GM23248 (cell line): ENCODE measurements at regions not wholly inside any gene's neighbourhood (a gene's known extent, or its start where the extent isn't known, plus 50 kb on each side); places are given as distances from the start of the nearest gene placed in this dataset.

Experiments
- DNase-seq: peaks from one replicate; pipeline ENCODE4 v3.0.0-alpha.2; 2015
- H2AFZ ChIP-seq: fragments of 200-600 bp; sonication (generic); 2 replicates; pipeline ENCODE4 v1.6.1; 2016; ENCODE audit warnings: antibody characterized with exemption
- H3F3A ChIP-seq: fragments of 200-600 bp; sonication (generic); 2 replicates; pipeline ENCODE4 v1.6.1; 2016; ENCODE audit warnings: mild to moderate bottlenecking, antibody characterized with exemption, mixed run types; ENCODE audit not compliant: insufficient read depth
- H3K27ac ChIP-seq: fragments of 200-600 bp; sonication (generic); 2 replicates; pipeline ENCODE4 v1.5.1; 2016; ENCODE audit warnings: mild to moderate bottlenecking
- H3K27me3 ChIP-seq: fragments of 200-600 bp; sonication (generic); replicated peaks from 2 replicates; pipeline ENCODE4 v1.6.1; 2016; ENCODE audit warnings: mild to moderate bottlenecking; ENCODE audit not compliant: insufficient read depth
- H3K36me3 ChIP-seq: fragments of 200-600 bp; sonication (generic); 2 replicates; pipeline ENCODE4 v1.6.1; 2016; ENCODE audit warnings: low read depth, mild to moderate bottlenecking
- H3K4me1 ChIP-seq: fragments of 200-600 bp; sonication (generic); 2 replicates; pipeline ENCODE4 v1.6.1; 2016; ENCODE audit warnings: mild to moderate bottlenecking; ENCODE audit not compliant: insufficient read depth
- H3K4me2 ChIP-seq: fragments of 200-600 bp; sonication (generic); one replicate; pipeline ENCODE4 v1.6.1; 2016; ENCODE audit warnings: mild to moderate bottlenecking; ENCODE audit not compliant: unreplicated experiment
- H3K4me3 ChIP-seq: fragments of 200-600 bp; sonication (generic); 2 replicates; pipeline ENCODE4 v1.5.1; 2016; ENCODE audit warnings: mild to moderate bottlenecking
- H3K79me2 ChIP-seq: fragments of 200-600 bp; sonication (generic); 2 replicates; pipeline ENCODE4 v1.6.1; 2016; ENCODE audit warnings: mild to moderate bottlenecking; ENCODE audit not compliant: insufficient read depth
- H3K9ac ChIP-seq: fragments of 200-600 bp; sonication (generic); 2 replicates; pipeline ENCODE4 v1.6.1; 2016; ENCODE audit warnings: mild to moderate bottlenecking
- H3K9me2 ChIP-seq: fragments of 200-600 bp; sonication (generic); 2 replicates; pipeline ENCODE4 v1.6.1; 2016; ENCODE audit warnings: mixed run types, mild to moderate bottlenecking, moderate library complexity; ENCODE audit not compliant: insufficient read depth
- H3K9me3 ChIP-seq: fragments of 200-600 bp; sonication (generic); one replicate; pipeline ENCODE4 v1.6.1; 2017; ENCODE audit warnings: low read depth
- H4K20me1 ChIP-seq: fragments of 200-600 bp; sonication (generic); 2 replicates; pipeline ENCODE4 v1.6.0; 2016; ENCODE audit not compliant: insufficient read depth
- EZH2 ChIP-seq: fragments of 200-600 bp; sonication (generic); IDR thresholded peaks from 2 replicates; pipeline ENCODE4 v1.6.1; 2018; ENCODE audit warnings: antibody characterized with exemption, mild to moderate bottlenecking; ENCODE audit not compliant: insufficient read depth, poor library complexity, severe bottlenecking
- EZH2phosphoT487 ChIP-seq: fragments of 200-600 bp; sonication (generic); IDR thresholded peaks from 2 replicates; pipeline ENCODE4 v1.6.1; 2018; ENCODE audit warnings: antibody characterized with exemption, moderate library complexity, mild to moderate bottlenecking, low read depth; ENCODE audit not compliant: insufficient read depth
- WGBS, 2 experiments: methylation state at CpG; one replicate each; pipeline ENCODE4 v1.1.6; 2015 to 2017; ENCODE audit warnings: low lambda C conversion rate in 2 of 2, low coverage in 1 of 2; ENCODE audit errors: missing lambda C conversion rate in 2 of 2; 5-methylcytosine and 5-hydroxymethylcytosine counted together
- in situ Hi-C: fragments of 300-500 bp; cut with MboI; formaldehyde crosslinking; loops from 2 replicates; pipeline ENCODE4 v1.15.0; 2020

- in situ Hi-C loops = no loop called here
- no peak for DNase-seq
- H3K9ac ChIP-seq = no peak overlapping the region
These were observed 1312.8 kb upstream of the ZEB2 start for GRCh38 chr2:145832681-145833080.

GRCh38 chr2:145829931-145830330, 1310.0 kb upstream of the ZEB2 start:
- no peaks in the 10 kb centered on the region for H4K20me1 ChIP-seq
- no peak overlapping the region for H2AFZ ChIP-seq
- no peak overlapping the region for H3K4me2 ChIP-seq
- H3K4me3 ChIP-seq = no peak overlapping the region
- no peak for TF ChIP-seq EZH2phosphoT487
- TF ChIP-seq EZH2 = no peak
- H3K9me2 ChIP-seq = no peaks in the 10 kb centered on the region; the same call in 1 of the 2 replicates
- H3K79me2 ChIP-seq = no peaks in the 10 kb centered on the region
- no peaks in the 10 kb centered on the region for H3K4me1 ChIP-seq
- no peaks in the 10 kb centered on the region for H3K9me3 ChIP-seq
- no peak for DNase-seq
- in situ Hi-C loops = no loop called here
- H3K27ac ChIP-seq = no peak overlapping the region
- H3F3A ChIP-seq = no peaks in the 10 kb centered on the region
- H3K27me3 ChIP-seq = no peaks in the 10 kb centered on the region
- H3K9ac ChIP-seq = no peak overlapping the region
- H3K36me3 ChIP-seq = no peaks in the 10 kb centered on the region

More at GRCh38 chr2:145832681-145833080, 1312.8 kb upstream of the ZEB2 start:
- no peak overlapping the region for H2AFZ ChIP-seq
- no peaks in the 10 kb centered on the region for H3K4me1 ChIP-seq
- no peak overlapping the region for H3K4me3 ChIP-seq
- TF ChIP-seq EZH2phosphoT487 = no peak
- TF ChIP-seq EZH2 = no peak
- no peaks in the 10 kb centered on the region for H3F3A ChIP-seq
- H3K4me2 ChIP-seq = no peak overlapping the region
- 87 to 90% methylated on average over 5 of the region's 5 CpGs for WGBS, 2 experiments
- H3K79me2 ChIP-seq = no peaks in the 10 kb centered on the region
- no peaks in the 10 kb centered on the region for H3K27me3 ChIP-seq
- no peaks in the 10 kb centered on the region; the same call in 1 of the 2 replicates for H3K9me2 ChIP-seq
- H3K27ac ChIP-seq = no peak overlapping the region
- H4K20me1 ChIP-seq = no peaks in the 10 kb centered on the region
- H3K36me3 ChIP-seq = no peaks in the 10 kb centered on the region
- no peaks in the 10 kb centered on the region for H3K9me3 ChIP-seq

- in situ Hi-C loops = no loop called here
- H3K9me2 ChIP-seq = no peaks in the 10 kb centered on the region; the same call in 1 of the 2 replicates
- H3K27ac ChIP-seq = no peak overlapping the region
- H4K20me1 ChIP-seq = no peaks in the 10 kb centered on the region
- no peak overlapping the region for H3K4me3 ChIP-seq
- no peak for DNase-seq
- H3K4me1 ChIP-seq = no peaks in the 10 kb centered on the region
- H3K9ac ChIP-seq = no peak overlapping the region
- 28 to 35% methylated on average over 2 of the region's 2 CpGs for WGBS, 2 experiments
- no peaks in the 10 kb centered on the region for H3K36me3 ChIP-seq
- H2AFZ ChIP-seq = no peak overlapping the region
- no peaks in the 10 kb centered on the region for H3K9me3 ChIP-seq
- H3F3A ChIP-seq = no peaks in the 10 kb centered on the region
- no peak overlapping the region for H3K4me2 ChIP-seq
- no peaks in the 10 kb centered on the region for H3K27me3 ChIP-seq
- H3K79me2 ChIP-seq = no peaks in the 10 kb centered on the region
- no peak for TF ChIP-seq EZH2phosphoT487
- TF ChIP-seq EZH2 = no peak
These were observed 1307.3 kb upstream of the ZEB2 start for GRCh38 chr2:145827235-145827634.

DNA sequence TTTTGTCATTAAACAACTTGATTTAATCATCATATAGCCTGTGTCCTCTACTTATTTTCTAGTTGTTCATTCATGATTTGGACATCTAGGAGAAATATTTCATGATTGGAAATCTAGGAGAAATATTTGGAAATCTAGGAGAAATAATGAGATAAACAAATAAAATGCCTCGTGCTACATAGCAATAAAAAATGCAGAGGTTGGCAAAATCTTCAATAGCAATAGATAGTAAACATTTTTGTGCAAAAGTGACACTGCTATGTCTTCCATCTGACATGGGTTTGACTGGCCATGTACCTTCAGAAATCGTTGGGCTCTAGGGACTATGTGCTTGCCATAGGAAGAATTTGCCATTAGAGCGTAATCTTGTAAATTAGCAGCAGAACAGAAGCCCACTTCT, 1304.5 kb upstream of the ZEB2 start:
- no peak overlapping the region for H3K4me2 ChIP-seq
- H3K36me3 ChIP-seq = no peaks in the 10 kb centered on the region
- no peaks in the 10 kb centered on the region for H3K9me3 ChIP-seq
- H3F3A ChIP-seq = no peaks in the 10 kb centered on the region
- no peak for TF ChIP-seq EZH2
- TF ChIP-seq EZH2phosphoT487 = no peak
- no peaks in the 10 kb centered on the region for H3K27me3 ChIP-seq
- no peak overlapping the region for H2AFZ ChIP-seq
- no peaks in the 10 kb centered on the region for H4K20me1 ChIP-seq
- H3K79me2 ChIP-seq = no peaks in the 10 kb centered on the region
- H3K9me2 ChIP-seq = no peaks in the 10 kb centered on the region; the same call in 1 of the 2 replicates
- DNase-seq = no peak
- 50 to 64% methylated on average over 3 of the region's 3 CpGs for WGBS, 2 experiments
- H3K27ac ChIP-seq = no peak overlapping the region
- no peak overlapping the region for H3K9ac ChIP-seq
- H3K4me3 ChIP-seq = no peak overlapping the region
- in situ Hi-C loops = no loop called here
- no peaks in the 10 kb centered on the region for H3K4me1 ChIP-seq
